ENCODE measurements at regions not wholly inside any gene's neighbourhood (a gene's known extent, or its start where the extent isn't known, plus 50 kb on each side); places are given as distances from the start of the nearest gene placed in this dataset.
"Not testable (repeated sequence)": the region's sequence is repeated elsewhere in the genome, so short reads cannot be mapped to it uniquely, and the experiment has no call there.

DNA sequence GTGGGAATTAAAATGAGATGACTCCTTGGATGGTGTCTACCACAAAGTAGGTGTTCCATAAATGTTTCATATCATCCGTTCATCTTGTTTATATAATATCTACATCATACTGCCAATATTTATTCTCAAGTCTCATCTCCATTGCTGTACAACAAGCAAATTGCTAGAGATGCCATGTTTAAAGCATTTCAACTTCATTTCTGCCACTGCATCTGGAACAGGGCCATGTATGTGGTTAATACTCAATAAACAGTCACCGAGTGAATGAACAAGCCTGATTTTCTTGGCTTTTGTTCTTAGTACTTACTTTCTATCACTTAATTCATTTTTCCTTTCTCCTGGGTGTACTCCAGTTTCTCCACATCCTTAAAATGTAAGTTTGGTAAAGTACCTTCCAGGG is 107.6 kb downstream of the KCNJ2 start:
- DNase-seq (ENCODE audit: low spot score in 2 of 2) (no peak), FAIRE-seq (no peak)

DNA sequence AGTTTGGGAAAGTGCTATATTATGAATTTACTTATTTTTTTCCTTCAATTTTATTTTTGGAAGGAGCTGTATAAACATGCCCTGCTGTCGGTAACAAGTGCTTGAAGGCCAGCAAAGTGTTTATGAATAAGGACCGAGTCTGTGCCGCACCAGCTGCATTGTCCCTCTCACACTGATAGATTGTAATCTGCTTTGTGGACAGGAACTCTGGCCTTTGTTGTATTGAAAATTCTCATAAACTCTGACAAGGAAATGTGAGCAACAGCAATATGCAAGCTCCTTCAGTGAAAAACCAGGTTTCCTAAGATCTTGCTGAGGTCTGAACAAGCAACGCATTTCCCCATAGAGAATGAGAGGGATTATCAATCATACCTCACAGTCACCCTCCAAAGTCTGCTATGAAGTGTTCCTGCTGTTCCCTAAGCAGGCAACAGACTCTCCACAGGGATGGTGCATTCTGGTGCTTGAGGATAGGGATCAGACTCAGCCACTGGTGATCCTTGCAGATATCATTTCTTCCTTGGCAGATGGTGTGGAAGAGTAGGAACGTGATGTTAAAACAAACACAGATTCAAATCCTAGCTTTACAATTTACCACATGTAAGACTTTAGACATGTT is 109.6 kb downstream of the KCNJ2 start:
- DNase-seq (ENCODE audit: low spot score in 2 of 2) (no peak), FAIRE-seq (no peak)

DNA sequence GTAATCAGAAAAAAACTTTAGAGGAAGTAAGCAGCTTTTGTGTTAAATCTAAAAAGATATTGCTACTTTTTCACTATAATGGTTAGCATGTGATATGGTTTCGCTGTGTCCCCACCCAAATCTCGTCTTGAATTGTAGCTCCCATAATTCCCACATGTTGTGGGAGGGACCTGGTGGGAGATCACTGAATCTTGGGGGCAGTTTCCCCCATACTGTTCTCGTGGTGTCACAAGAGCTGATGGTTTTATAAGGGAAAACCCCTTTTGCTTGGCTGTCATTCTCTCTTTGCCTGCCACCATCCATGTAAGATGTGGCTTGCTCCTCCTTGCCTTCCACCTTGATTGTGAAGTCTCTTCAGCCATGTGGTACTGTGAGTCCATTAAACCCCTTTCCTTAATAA is 117.1 kb downstream of the KCNJ2 start:
- FAIRE-seq (no peak), DNase-seq (ENCODE audit: low spot score in 2 of 2) (no peak)

DNA sequence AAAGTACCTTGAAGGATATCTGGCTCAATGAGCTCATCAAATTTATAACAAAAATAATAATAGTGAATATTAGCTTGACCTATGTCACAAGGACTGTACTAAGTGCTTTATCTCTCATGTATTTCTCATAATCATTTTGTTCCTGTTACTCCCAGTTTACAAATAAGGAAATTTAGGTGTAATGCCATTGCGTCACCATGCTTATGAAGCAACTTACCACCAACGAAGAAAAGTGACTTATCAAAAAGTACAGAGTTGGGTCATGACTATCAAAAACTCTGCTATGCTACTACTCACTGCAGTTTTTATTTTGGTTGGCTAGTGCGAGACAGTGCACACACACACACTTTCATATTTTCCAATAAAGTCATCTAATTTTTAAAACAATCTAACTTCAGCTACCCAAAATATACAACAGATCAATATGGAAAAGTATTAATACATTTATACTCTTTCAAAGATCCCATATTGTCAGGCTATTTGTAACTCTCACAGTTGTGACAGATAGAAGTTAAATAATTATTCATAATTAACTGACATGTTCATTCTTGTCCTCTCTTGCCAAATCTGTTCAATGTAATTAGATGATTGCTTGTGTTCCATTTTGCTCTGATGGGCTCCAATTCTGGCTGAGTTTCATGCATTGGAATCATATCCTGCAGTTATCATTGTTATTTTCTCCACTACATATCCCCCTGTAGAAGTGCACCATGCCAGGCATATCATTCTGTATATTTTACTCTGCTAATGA is 119.4 kb downstream of the KCNJ2 start:
- DNase-seq (ENCODE audit: low spot score in 2 of 2): no peak
- FAIRE-seq: no peak

DNA sequence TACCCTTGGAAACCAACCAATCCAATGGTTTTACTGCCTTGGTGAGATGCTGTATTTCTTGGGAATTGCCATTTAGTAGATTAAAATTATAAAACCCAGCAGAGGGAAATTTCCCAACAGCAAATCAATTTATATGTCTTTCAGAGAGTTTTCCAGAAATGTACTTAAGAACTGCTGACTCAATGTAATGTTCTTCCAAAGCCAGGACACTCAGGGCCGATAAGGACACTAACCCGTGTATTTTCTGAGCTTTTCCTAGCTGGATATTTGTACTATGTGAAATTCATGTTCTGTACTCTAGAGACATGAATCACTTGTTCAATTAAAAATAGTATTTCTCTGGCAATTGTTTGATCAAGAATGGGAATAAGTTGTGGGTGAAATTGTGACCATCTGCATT is 121.4 kb downstream of the KCNJ2 start:
- no peak for FAIRE-seq

DNA sequence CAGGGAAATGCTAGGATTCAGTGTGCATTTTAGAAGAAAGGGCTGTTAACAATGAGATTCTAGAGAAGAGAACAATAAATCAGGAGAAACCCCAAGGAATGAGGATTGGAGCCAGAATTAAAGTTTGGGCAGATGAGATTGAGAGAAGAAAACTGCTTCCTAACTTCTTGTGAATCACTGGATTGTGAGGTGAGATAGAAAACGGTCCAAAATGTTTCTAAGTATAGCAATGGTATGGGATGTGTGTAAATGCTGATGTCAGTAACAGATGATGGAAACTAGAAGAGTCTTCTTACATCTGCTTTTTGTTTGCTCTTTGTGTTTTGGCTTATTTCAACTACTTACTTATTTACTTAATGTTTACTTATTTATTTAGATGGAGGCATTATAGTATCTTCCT is 123.0 kb downstream of the KCNJ2 start:
- DNase-seq (ENCODE audit: low spot score in 2 of 2) (no peak), FAIRE-seq (no peak)

More for the DNA sequence above, 121.4 kb downstream of the KCNJ2 start:
- no peak for DNase-seq (ENCODE audit: low spot score in 2 of 2)

DNA sequence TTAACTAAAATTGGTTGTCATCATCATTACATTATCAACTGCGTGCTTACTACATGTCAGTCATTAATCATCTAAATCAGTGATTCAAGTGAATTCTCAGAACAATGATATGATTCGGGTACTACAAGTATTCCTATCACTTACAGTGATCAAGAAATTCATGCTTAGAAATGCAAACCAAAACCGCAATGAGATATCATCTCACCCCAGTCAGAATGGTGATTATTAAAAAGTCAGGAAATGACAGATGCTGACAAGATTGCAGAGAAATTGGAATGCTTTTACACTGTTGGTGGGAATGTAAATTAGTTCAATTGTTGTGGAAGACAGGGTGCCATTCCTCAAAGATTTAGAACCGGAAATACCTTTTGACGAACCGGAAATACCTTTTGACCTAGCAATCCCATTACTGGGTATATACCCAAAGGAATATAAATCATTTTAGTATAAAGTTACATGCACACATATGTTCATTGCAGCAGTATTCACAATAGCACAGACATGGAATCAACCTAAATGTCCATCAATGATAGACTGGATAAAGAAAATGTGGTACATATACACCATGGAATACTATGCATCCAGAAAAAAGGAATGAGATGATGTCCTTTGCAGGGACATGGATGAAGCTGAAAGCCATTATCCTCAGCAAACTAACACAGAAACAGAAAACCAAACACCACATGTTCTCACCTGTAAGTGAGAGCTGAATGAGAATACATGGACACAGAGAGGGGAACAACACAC is 124.4 kb downstream of the KCNJ2 start:
- not testable (repeated sequence) for FAIRE-seq; DNase-seq (ENCODE audit: low spot score in 2 of 2)

DNA sequence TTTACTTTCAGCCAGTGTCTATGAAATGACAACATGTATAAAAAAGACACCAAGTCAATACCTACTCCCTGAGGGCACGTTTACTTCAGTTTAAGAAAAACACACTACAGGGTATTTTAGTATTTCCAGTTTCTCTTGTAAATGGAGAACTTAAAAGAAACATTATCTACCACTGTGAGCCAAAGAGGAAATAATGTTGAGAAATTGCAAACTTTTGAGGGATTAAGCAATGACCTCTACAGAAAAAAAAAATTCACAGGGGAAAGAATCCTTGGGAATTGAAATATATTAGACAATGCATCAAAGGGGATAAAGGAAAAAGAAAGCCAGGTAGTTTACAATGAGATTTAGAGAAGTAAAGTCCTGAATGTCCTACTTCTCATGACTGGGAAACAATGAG is 126.0 kb downstream of the KCNJ2 start:
- DNase-seq (ENCODE audit: low spot score in 2 of 2): no peak
- FAIRE-seq: no peak

DNA sequence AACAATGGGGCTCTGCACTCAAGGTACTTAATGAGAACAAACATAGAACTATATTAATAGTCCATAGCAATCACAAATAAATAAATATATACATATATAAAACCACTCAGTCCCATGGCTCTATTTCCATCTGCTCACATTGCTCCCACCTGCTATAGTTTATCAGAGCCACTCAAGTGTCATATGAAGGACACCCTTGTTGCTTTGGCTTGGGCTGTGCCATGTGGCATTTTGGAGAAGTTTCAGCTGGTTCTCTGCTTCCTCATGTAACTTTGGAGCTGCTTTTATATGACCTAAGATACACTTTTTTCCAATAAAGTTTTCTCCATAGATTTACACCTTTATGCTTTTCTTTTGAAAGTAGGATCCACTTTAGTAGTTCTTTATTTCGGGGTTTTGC is 126.4 kb downstream of the KCNJ2 start:
- DNase-seq (ENCODE audit: low spot score in 2 of 2) (no peak), FAIRE-seq (no peak)

DNA sequence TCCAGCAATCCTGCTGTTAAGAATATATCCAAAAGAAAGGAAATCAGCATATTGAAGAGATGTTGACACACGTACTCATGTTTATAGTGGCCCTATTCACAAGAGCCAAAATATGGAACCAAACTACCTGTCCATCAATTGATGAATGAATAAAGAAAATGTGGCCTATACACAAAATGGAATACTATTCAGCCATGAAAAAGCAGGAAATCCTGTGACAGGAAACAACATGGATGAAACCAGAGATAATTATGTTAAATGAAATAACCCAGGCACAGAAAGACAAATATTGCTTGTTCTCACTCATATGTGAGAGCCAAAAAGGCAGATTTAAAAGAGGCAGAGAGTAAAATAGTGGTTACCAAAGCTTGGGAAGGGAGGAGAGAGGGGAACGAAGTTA is 127.1 kb downstream of the KCNJ2 start:
- DNase-seq (ENCODE audit: low spot score in 2 of 2): no peak
- no peak for FAIRE-seq

DNA sequence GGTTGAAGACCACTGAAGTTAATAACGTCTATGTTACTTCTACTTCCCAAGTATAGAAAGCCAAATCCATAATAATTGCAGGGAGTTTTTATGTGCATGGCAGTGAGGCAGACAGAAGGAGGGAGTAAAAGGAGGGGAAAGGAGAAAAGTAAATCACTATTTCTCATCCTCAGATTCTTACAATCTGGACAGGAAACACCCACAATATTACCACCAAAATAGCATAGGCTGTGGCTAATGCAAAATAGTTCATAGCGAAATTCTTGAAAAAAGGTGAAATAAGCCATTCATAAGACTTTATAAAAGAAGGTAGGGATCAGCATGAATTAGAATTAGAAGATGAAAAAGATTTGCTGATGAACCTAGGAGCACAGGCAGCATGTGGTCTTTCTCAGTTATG is 128.1 kb downstream of the KCNJ2 start:
- FAIRE-seq (no peak), DNase-seq (ENCODE audit: low spot score in 2 of 2) (no peak)

DNA sequence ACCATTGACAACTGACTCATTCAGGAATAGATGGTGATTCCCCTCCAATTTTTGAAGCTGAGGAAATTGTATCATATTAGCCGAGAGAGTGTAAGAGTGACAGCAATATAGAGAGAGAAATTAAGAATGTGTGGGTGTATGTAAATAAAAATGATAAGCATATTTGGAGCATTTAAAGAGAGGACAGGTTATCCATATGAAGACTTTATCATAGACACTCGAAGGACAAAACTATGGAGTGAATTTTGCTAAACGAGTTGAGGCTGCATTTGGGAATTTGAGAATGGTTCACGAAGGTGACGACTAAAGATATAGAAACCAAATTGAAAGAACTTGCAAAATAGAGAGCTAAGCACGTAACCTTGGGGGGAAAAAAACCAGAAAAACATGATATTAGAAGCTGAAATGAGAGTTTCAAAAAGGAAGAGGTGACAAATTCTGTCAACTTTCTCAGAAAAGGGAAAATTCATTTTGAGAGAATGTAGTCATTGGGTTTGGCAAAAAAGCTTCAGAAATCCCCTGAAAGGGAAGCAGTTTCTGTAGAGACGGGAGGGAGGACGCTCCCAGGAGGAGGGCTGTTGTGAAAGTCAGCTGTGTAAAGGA is 129.7 kb downstream of the KCNJ2 start:
- FAIRE-seq: no peak
- no peak for DNase-seq (ENCODE audit: low spot score in 2 of 2)

DNA sequence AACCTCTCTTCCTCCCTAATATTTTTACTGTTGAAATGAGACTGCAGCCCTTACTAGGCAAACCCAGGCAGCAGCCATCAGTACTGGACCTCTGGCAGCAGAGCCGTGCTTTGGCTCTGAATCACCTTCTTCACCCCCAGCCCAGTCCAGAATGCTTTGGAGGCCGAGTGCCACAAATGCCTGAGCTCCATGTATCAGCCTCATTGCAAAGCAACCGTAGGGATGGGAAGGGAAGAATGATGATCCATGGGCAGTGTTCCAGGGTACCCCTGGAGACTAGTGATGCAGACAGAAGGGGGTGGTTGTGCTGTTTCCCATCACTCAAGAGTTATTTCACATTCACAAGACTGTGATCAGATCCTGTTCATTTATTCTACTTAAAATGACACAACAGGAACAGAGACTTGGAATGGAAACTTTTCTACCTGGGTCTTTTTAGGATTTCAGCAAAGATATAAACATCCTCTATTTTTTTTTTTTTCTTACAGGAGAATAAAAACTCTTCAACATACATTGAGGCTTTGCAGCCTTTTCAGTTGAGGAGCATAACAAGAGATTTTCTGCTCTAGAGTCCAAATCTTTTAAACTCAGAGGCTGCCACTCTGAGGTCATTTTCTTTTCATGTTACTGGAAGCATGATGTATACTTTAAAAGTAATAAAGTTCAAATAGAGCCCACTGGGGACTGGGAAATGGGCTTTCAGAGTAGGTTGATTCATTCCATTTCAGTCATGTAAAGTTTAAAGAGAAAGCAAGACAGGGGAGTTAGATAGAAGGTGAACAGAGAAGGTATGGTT is 138.3 kb downstream of the KCNJ2 start:
- no peak for FAIRE-seq
- no peak for DNase-seq (ENCODE audit: low spot score in 2 of 2)

DNA sequence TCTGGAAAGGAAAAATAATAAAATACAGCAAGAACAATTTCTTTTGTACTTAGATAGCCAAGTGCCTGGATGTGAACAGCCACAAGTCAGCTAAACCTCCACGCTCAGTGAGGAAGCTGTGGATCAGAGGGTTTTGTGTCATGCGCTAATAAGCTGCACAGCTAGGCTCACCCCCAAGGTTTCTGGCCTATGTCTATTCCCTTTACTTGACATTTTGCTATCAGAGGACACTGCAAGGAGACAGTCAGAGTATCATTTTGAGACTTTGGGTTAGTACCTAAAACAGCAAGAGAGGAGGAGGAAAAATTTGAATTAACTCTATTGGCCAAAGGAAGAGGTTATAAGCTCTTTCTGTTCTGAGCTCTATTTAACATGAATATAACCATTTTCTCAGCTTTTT is 139.3 kb downstream of the KCNJ2 start:
- no peak for DNase-seq (ENCODE audit: low spot score in 2 of 2)
- FAIRE-seq: no peak

DNA sequence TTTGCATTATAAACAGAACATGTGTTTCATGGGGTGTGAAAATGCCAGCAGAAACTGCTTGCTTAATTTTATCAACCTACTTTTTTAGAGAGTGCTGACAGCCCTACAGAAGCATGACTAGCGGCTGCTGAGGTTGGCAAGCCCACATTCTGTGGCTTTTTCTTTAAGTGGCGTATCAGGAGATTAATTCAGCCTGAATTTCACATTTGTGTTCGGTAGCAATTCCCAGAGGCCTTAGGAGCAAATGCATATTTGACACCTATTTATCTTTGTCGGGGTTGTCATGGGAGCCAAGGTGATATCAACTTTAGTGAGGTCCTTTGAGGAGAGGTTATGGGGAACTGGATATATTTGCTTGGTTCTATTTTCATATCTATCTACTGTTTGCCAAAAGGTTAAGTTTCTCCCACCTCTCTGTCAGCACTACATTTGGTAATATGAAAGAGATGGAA is 140.9 kb downstream of the KCNJ2 start:
- no peak for FAIRE-seq
- no peak for DNase-seq (ENCODE audit: low spot score in 2 of 2)

DNA sequence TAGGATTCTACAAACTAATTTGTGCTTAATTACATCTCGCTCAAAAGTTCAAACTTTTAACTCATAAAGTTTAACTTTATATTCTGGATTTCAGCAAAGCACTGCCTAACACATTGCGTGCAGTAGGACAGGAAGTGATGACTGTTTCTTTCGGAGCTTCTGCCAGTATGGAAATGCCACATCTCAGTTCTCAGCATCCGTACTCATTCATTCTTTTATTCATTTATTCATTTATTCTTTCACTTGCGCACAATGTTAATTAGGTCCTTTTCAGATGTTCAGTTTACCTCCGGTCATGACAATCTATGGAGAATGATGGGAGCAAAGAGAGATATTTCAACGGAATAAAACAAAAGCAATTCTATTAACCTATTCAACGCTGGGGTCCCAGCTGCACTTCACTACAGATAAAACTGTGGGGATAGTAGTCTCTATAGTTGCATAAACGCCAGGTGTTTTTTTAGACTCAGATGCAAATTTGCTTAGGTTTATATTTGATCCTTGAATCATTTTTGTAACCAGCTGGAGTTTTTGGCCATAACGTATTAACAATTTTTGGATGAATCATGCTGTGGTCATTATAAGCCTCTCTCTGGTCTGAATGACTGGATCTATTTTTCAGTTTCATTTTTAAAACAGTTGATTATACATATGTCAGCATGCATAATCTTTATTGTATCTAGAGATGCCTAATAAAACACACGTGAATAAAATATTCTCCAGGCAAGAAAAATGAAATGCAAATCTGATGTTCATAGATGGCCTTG is 143.9 kb downstream of the KCNJ2 start:
- FAIRE-seq: no peak
- no peak for DNase-seq (ENCODE audit: low spot score in 2 of 2)

DNA sequence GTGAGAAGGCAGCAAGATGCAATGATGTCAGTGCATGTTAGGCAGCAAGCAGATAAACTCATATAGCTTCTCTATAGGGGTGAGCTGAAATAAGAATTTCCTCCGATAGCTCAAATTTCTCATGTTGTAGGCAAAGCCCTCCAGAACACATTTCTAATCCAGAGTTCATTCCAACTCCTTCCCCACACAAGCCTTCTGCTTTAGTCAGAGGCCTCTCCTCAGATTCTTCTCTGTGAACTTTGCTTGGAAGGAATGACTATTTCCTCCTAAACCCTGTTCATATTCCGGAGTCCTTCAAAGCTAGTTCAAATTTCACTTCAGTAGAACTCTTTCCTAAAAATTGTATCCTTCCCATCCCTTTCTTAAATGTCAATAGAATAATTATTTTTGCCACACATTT is 144.8 kb downstream of the KCNJ2 start:
- no peak for DNase-seq (ENCODE audit: low spot score in 2 of 2)
- FAIRE-seq: no peak

DNA sequence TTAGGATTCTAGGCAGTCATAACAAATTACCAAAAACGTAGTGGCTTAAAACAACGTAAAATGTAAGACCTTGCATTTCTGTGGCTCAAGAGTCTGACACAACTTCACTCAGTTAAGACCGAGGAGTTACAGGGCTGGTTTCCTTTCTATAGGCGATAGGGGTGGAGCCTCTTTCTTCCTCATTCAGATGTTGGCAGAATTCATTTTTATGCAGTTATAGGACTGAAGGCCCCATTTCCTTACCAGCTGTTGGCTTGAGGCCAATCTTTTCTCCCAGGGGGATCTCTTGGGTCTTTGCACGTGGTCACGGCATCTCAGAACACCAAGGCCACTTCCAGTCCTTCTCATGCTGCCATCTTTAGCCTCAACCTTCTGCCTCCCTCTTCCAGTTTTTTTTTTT is 145.2 kb downstream of the KCNJ2 start:
- no peak for DNase-seq (ENCODE audit: low spot score in 2 of 2)
- no peak for FAIRE-seq

DNA sequence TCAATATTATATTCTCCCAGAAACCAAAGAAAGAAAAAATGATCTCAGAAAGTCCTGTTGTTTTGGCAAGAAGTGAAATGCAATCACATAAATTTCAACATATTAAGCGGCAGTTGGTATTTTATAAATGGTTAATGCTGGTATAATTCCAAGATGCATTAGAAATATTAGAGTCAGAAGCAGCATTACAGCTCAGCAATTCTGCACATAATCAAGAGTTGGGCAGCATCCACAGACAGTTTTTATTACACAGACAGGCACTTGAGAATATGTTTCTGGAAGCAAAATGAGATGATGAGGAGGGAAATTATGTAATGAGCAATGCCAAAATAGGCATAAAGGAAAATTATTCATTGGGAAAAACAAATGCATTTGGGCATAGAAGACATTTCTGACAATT is 148.1 kb downstream of the KCNJ2 start:
- FAIRE-seq: no peak
- DNase-seq (ENCODE audit: low spot score in 2 of 2): no peak

DNA sequence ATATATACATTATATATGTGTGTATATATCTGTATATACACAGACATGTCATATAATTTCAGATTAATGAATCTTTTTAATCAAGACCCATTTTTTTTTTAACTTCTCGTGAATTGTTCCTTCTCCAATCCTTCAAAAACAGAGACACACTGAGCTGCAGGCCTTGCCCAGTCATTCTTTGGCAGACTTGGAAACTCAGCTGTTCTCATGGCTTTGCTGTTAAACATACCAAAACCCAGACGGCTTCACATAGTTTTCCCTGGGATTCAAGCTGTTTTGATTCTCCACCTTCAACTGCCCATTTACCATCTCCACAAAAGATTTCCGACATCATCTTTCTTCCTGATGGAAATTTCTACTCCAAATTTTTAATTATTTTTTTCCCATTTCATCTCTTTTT is 148.7 kb downstream of the KCNJ2 start:
- DNase-seq (ENCODE audit: low spot score in 2 of 2): no peak
- FAIRE-seq: no peak

Measured in frontal cortex (tissue), 3 donors.